ENCODE measurements at regions not wholly inside any gene's neighbourhood (a gene's known extent, or its start where the extent isn't known, plus 50 kb on each side); places are given as distances from the start of the nearest gene placed in this dataset.
A peak's percentile ranks its signal among the peaks of the same experiment; 100 is the strongest.

DNA sequence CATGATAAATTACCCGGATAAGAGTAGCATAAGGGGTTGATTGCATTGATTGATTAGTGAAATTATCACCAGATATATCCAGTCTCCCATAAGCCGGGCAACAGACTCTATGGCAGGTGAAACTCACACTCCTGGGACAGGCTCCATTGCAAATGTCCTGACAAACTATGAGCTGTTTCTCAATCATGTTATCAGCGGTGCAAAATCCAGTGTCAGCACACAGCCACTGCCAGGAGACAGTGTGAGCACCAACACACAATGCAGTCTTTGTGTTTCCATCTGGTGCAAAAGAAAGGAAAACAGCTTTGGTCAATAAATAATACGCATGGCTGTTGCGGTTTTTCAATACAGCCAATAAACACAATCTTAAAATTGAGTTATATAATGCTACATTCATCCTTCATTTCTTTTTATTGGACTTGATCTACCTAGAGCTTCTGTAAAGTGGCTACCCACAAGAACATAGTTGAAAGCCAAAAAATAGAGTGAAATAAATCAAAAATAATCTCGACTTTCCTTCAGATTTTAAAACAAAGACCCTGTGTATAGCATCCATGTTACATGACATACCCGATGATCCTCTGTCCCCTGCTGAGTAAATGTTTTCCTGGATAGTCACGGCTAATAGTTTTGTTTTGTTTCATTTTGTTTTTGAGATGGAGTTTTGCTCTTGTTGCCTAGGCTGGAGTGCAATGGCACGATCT is 64.3 kb upstream of the AFDN start:
- no peak overlapping the region for H3K4me3 ChIP-seq
- intact Hi-C loops (cut with DNase I; ENCODE audit: low total_unique reads): no loop called here
- H3K27me3 ChIP-seq: no peaks in the 10 kb centered on the region
- H3K4me1 ChIP-seq: peaks cover 20% of the 10 kb centered on the region
- peak; percentile 63 for DNase-seq
- WGBS, 2 donors: 69 to 82% methylated on average over 9 of the region's 9 CpGs
- no peaks in the 10 kb centered on the region for H3K9me3 ChIP-seq
- no peak for TF ChIP-seq POLR2A (IDR thresholded peaks at IDR 0.05)
- TF ChIP-seq, protein P1, sequence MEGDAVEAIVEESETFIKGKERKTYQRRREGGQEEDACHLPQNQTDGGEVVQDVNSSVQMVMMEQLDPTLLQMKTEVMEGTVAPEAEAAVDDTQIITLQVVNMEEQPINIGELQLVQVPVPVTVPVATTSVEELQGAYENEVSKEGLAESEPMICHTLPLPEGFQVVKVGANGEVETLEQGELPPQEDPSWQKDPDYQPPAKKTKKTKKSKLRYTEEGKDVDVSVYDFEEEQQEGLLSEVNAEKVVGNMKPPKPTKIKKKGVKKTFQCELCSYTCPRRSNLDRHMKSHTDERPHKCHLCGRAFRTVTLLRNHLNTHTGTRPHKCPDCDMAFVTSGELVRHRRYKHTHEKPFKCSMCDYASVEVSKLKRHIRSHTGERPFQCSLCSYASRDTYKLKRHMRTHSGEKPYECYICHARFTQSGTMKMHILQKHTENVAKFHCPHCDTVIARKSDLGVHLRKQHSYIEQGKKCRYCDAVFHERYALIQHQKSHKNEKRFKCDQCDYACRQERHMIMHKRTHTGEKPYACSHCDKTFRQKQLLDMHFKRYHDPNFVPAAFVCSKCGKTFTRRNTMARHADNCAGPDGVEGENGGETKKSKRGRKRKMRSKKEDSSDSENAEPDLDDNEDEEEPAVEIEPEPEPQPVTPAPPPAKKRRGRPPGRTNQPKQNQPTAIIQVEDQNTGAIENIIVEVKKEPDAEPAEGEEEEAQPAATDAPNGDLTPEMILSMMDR (IDR thresholded peaks at IDR 0.05): no peak
- H3K27ac ChIP-seq: no peak overlapping the region
- H3K36me3 ChIP-seq (ENCODE audit: low read depth, missing control alignments): no peaks in the 10 kb centered on the region

DNA sequence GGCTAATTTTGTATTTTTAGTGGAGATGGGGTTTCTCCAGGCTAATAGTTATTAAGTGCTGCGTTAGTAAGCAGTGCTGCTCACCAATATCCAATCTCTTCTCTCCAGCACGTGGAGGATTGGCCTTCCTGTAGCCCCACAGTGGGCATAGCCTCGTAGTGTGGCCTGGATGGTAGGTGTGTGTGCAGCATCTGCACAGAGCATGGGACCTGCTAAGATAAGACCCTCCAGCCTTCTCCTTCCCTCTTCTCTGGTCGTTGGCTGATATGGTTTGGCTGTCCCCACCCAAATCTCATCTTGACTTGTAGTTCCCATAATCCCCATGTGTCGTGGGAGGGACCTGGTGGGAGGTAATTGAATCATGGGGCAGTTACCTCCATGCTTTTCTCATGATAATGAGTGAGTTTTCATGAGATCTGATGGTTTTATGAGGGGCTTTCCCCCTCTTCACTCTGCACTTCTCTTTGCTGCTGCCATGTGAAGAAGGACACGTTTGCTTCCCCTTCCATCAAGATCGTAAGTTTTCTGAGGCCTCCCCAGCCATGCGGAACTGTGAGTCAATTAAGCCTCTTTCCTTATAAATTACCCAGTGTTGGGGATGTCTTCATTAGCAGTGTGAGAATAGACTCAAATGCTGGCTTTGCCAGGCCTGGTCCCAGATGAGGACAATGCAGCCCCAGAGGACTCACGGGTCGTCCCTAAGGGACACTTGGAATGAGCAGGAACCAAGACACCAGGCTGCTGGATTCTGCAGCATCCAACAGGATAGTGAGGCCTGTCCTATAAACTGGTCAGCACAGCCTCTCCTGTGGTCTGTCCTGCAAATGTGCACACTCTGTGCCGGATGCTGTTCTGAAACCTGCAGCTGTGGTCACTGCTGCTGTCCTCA is 63.4 kb upstream of the AFDN start:
- Histone ChIP-seq H3K9me3 (no peaks in the 10 kb centered on the region), H3K27me3 (no peaks in the 10 kb centered on the region), H3K36me3 (ENCODE audit: low read depth, missing control alignments) (no peaks in the 10 kb centered on the region), H3K27ac (no peak overlapping the region), H3K4me3 (no peak overlapping the region), H3K4me1 (peaks cover 20% of the 10 kb centered on the region)
- no peak for TF ChIP-seq POLR2A (IDR thresholded peaks at IDR 0.05)
- TF ChIP-seq, protein P1 (IDR thresholded peaks at IDR 0.05): no peak
- intact Hi-C loops (cut with DNase I; ENCODE audit: low total_unique reads): no loop called here
- 88 to 89% methylated on average over 11 of the region's 11 CpGs for WGBS, 2 donors
- DNase-seq: no peak

DNA sequence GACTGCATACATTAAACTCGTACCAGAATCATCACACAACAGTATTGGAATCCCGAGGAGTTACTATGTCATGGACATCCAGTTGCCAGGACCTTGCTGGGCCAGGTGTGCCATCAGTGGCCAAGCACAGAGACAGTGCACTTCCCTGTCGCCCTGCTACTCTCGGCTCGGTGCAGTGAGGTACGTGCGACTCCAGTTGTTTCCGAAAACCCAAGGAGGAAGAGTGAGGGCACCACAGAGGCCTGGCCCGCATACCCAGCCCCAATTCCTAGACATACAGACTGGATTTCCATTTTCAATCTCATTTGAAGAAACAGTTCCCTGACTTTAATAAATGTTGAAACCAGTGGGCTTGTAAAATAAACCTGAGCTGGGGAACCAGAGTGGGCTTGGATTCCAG is 62.5 kb upstream of the AFDN start:
- no peaks in the 10 kb centered on the region for H3K9me3 ChIP-seq
- TF ChIP-seq POLR2A (IDR thresholded peaks at IDR 0.05): no peak
- TF ChIP-seq, protein P1 (IDR thresholded peaks at IDR 0.05): no peak
- WGBS, 2 donors: 93 to 97% methylated on average over 9 of the region's 9 CpGs
- intact Hi-C loops (cut with DNase I; ENCODE audit: low total_unique reads): no loop called here
- no peak overlapping the region for H3K4me3 ChIP-seq
- no peaks in the 10 kb centered on the region for H3K27me3 ChIP-seq
- H3K27ac ChIP-seq: no peak overlapping the region
- H3K4me1 ChIP-seq: peaks cover 20% of the 10 kb centered on the region
- DNase-seq: no peak
- H3K36me3 ChIP-seq (ENCODE audit: low read depth, missing control alignments): no peaks in the 10 kb centered on the region

DNA sequence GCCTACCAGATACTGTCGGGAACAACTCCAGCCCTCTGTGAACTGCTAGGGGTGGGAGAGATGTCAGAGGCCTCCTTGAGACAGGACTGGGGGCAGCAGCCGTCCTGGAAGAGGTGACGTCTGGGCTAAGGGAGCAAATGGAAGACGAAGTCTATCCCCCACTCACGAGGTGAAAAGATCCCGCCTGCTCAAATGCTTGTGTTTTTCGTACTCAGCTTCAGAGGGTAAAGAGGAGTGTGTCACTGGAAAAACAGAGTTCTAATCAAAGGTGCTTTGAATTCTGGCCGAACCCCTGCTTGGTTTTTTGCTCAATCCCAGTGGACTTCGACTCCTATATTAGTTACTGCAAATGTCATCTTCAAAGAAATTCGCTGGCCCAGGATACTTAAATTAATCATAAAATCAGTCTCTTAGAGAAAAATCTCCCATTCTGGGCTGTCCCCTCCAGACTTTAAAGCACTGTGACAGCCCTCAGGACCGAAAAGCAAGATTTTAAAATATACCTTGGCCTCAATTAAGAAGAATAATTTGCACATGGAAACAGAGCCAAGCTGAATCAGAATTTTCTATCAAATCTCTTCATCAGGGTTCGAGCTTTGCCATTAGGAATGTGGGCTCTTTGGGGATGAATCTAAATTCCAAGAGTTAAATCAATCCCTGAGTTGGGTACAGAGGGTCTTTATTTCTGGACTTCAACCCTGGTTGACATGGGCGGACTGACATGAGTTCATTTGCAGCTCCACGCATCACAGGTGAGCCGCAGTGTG is 61.8 kb upstream of the AFDN start:
- no peak overlapping the region for H3K27ac ChIP-seq
- H3K4me1 ChIP-seq: peaks cover 20% of the 10 kb centered on the region
- no peak overlapping the region for H3K4me3 ChIP-seq
- H3K36me3 ChIP-seq (ENCODE audit: low read depth, missing control alignments): no peaks in the 10 kb centered on the region
- TF ChIP-seq POLR2A (IDR thresholded peaks at IDR 0.05): no peak
- TF ChIP-seq, protein P1 (IDR thresholded peaks at IDR 0.05): no peak
- WGBS, 2 donors: 92 to 93% methylated on average over 15 of the region's 15 CpGs
- intact Hi-C loops (cut with DNase I; ENCODE audit: low total_unique reads): no loop called here
- H3K9me3 ChIP-seq: no peaks in the 10 kb centered on the region
- no peak for DNase-seq
- no peaks in the 10 kb centered on the region for H3K27me3 ChIP-seq
